DOHH2 (cell line): ENCODE measurements at regions not wholly inside any gene's neighbourhood (a gene's known extent, or its start where the extent isn't known, plus 50 kb on each side); places are given as distances from the start of the nearest gene placed in this dataset.

Experiments used
- H3F3A ChIP-seq: fragments of 200-600 bp; sonication (generic), shearing (Covaris generic); 2 replicates; pipeline ENCODE4 v1.6.0; 2016; ENCODE audit warnings: antibody characterized with exemption, mild to moderate bottlenecking; ENCODE audit not compliant: control insufficient read depth, insufficient read depth
- H3K27ac ChIP-seq: fragments of 200-600 bp; sonication (generic); 2 replicates; pipeline ENCODE4 v1.5.1; 2014; ENCODE audit warnings: low read depth, mild to moderate bottlenecking, low read length, moderate library complexity
- H3K27me3 ChIP-seq: fragments of 200-600 bp; sonication (generic); 2 replicates; pipeline ENCODE4 v1.6.1; 2014; ENCODE audit warnings: mild to moderate bottlenecking, low read length, mixed read lengths; ENCODE audit not compliant: control insufficient read depth
- H3K36me3 ChIP-seq: fragments of 200-600 bp; sonication (generic); 2 replicates; pipeline ENCODE4 v1.6.1; 2014; ENCODE audit warnings: mild to moderate bottlenecking, low read length, moderate library complexity, mixed read lengths; ENCODE audit not compliant: control insufficient read depth
- H3K4me1 ChIP-seq: fragments of 200-600 bp; sonication (generic); 2 replicates; pipeline ENCODE4 v1.6.1; 2014; ENCODE audit warnings: mild to moderate bottlenecking, low read length, mixed read lengths; ENCODE audit not compliant: control insufficient read depth
- H3K4me2 ChIP-seq: fragments of 200-600 bp; sonication (generic); 2 replicates; pipeline ENCODE4 v1.6.0; 2014; ENCODE audit warnings: mild to moderate bottlenecking, low read length, moderate library complexity
- H3K4me3 ChIP-seq: fragments of 200-600 bp; sonication (generic); 2 replicates; pipeline ENCODE4 v1.5.1; 2014; ENCODE audit warnings: mild to moderate bottlenecking, low read length, mixed read lengths
- H3K79me2 ChIP-seq: fragments of 200-600 bp; sonication (generic); 2 replicates; pipeline ENCODE4 v1.6.1; 2014; ENCODE audit warnings: mild to moderate bottlenecking, low read length, mixed read lengths; ENCODE audit not compliant: control insufficient read depth
- H3K9me2 ChIP-seq: fragments of 200-600 bp; sonication (generic); replicated peaks from 2 replicates; pipeline ENCODE4 v1.6.1; 2014; ENCODE audit warnings: mild to moderate bottlenecking, low read length, mixed read lengths; ENCODE audit not compliant: control insufficient read depth
- H3K9me3 ChIP-seq: fragments of 200-600 bp; sonication (generic); 2 replicates; pipeline ENCODE4 v1.6.1; 2014; ENCODE audit warnings: antibody characterized with exemption, low read length, mixed read lengths; ENCODE audit not compliant: control insufficient read depth, insufficient read depth
- H4K20me1 ChIP-seq: fragments of 200-600 bp; sonication (generic); 2 replicates; pipeline ENCODE4 v1.6.0; 2014; ENCODE audit warnings: low read depth, mild to moderate bottlenecking, antibody characterized with exemption, low read length, moderate library complexity; ENCODE audit not compliant: control insufficient read depth, insufficient read depth
- EZH2phosphoT487 ChIP-seq: fragments of 200-600 bp; sonication (generic); IDR thresholded peaks from 2 replicates; pipeline ENCODE4 v1.6.1; 2017; ENCODE audit warnings: borderline replicate concordance, mild to moderate bottlenecking, antibody characterized with exemption, low read length, moderate library complexity, mixed read lengths
- TF ChIP-seq, protein P1 (sequence below): fragments of 200-600 bp; sonication (generic); IDR thresholded peaks from one replicate; pipeline ENCODE4 v1.5.1; 2014; ENCODE audit warnings: antibody characterized with exemption, mild to moderate bottlenecking, low read depth, low read length; ENCODE audit not compliant: poor library complexity, severe bottlenecking

DNA sequence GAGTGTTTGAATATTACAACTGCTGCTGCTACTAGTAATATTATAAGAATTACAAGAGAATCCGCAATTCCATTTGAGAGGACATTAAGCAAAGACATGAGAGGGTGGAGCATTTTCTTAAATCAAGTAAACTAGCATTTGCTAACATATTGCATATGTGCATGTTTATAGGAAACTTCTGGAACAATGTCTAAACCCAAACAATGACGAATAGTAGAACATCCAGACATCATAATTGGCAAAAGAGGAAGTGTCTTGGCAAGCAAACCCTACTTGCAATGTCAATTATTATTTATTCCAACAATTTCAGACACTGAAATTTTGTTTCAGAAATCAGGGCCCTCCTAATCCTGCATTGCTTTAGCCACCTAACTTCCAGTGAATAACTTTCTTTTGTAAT, 1155.3 kb upstream of the GJE1 start:
- Histone ChIP-seq H3K36me3 (no peaks in the 10 kb centered on the region), H3K4me2 (no peak overlapping the region), H3F3A (no peaks in the 10 kb centered on the region), H3K9me2 (no peaks in the 10 kb centered on the region), H3K27me3 (no peaks in the 10 kb centered on the region), H3K9me3 (no peaks in the 10 kb centered on the region), H3K27ac (no peak overlapping the region), H3K4me3 (no peak overlapping the region), H4K20me1 (no peaks in the 10 kb centered on the region), H3K79me2 (no peaks in the 10 kb centered on the region), H3K4me1 (no peaks in the 10 kb centered on the region)
- TF ChIP-seq EZH2phosphoT487 = no peak
- TF ChIP-seq, protein P1, sequence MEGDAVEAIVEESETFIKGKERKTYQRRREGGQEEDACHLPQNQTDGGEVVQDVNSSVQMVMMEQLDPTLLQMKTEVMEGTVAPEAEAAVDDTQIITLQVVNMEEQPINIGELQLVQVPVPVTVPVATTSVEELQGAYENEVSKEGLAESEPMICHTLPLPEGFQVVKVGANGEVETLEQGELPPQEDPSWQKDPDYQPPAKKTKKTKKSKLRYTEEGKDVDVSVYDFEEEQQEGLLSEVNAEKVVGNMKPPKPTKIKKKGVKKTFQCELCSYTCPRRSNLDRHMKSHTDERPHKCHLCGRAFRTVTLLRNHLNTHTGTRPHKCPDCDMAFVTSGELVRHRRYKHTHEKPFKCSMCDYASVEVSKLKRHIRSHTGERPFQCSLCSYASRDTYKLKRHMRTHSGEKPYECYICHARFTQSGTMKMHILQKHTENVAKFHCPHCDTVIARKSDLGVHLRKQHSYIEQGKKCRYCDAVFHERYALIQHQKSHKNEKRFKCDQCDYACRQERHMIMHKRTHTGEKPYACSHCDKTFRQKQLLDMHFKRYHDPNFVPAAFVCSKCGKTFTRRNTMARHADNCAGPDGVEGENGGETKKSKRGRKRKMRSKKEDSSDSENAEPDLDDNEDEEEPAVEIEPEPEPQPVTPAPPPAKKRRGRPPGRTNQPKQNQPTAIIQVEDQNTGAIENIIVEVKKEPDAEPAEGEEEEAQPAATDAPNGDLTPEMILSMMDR = no peak

DNA sequence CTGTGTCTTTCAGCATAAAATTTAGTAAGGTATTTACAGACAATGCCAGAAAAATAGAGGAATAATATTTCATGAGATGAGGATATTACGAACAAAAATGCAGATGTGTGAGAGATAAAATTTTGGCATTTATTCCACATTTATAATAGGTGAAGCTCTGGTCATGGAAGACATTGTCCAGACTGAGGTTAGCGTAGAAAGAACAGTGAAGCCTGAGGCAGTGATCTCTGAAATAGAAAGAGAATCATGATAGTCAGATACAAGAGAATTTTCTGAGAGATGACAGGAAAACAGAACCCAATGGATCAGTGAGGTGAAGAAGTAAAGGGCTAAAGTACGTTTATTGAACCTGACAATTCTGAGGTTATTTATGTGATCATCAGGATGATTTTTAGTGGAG, 1155.9 kb upstream of the GJE1 start:
- no peak overlapping the region for H3K4me2 ChIP-seq
- no peaks in the 10 kb centered on the region for H3K27me3 ChIP-seq
- no peaks in the 10 kb centered on the region for H4K20me1 ChIP-seq
- H3K36me3 ChIP-seq = no peaks in the 10 kb centered on the region
- H3K79me2 ChIP-seq = no peaks in the 10 kb centered on the region
- H3K27ac ChIP-seq = no peak overlapping the region
- no peaks in the 10 kb centered on the region for H3K4me1 ChIP-seq
- H3F3A ChIP-seq = no peaks in the 10 kb centered on the region
- H3K9me3 ChIP-seq = no peaks in the 10 kb centered on the region
- TF ChIP-seq, protein P1 = no peak
- TF ChIP-seq EZH2phosphoT487 = no peak
- H3K9me2 ChIP-seq = no peaks in the 10 kb centered on the region
- H3K4me3 ChIP-seq = no peak overlapping the region

GRCh38 chr6:140970485-140970884, 1162.2 kb upstream of the GJE1 start:
- TF ChIP-seq, protein P1 = no peak
- no peak for TF ChIP-seq EZH2phosphoT487
- no peaks in the 10 kb centered on the region for H3F3A ChIP-seq
- H3K79me2 ChIP-seq = no peaks in the 10 kb centered on the region
- no peaks in the 10 kb centered on the region for H3K9me2 ChIP-seq
- no peaks in the 10 kb centered on the region for H3K9me3 ChIP-seq
- H3K36me3 ChIP-seq = no peaks in the 10 kb centered on the region
- no peaks in the 10 kb centered on the region for H3K27me3 ChIP-seq
- no peak overlapping the region for H3K27ac ChIP-seq
- no peak overlapping the region for H3K4me2 ChIP-seq
- no peaks in the 10 kb centered on the region for H4K20me1 ChIP-seq
- H3K4me3 ChIP-seq = no peak overlapping the region
- H3K4me1 ChIP-seq = no peaks in the 10 kb centered on the region

DNA sequence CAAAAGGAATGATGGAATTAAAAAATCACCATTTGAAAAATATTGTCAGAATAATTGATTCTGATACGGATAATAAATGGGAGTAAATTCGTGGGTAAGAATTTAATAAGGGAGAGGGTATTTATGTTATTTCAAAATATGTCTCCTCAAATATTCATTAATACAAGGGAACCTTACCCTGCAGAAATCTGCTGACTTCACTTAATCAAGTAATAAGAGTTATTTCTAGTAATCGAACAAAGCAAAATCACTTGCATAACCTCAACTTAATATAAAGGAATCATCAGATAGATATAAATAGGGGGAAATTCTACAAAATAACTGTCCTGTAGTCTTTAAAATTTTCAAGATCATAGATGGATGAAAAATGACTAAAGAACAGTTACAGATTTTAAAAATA, 1164.7 kb upstream of the GJE1 start:
- H3K27me3 ChIP-seq = no peaks in the 10 kb centered on the region
- no peaks in the 10 kb centered on the region for H3F3A ChIP-seq
- H3K4me1 ChIP-seq = no peaks in the 10 kb centered on the region
- no peaks in the 10 kb centered on the region for H3K9me3 ChIP-seq
- no peaks in the 10 kb centered on the region for H3K79me2 ChIP-seq
- no peak overlapping the region for H3K4me2 ChIP-seq
- TF ChIP-seq, protein P1 = no peak
- TF ChIP-seq EZH2phosphoT487 = no peak
- H3K9me2 ChIP-seq = no peaks in the 10 kb centered on the region
- H4K20me1 ChIP-seq = no peaks in the 10 kb centered on the region
- H3K36me3 ChIP-seq = no peaks in the 10 kb centered on the region
- no peak overlapping the region for H3K4me3 ChIP-seq
- no peak overlapping the region for H3K27ac ChIP-seq
